H1 (cell line): ENCODE measurements at regions not wholly inside any gene's neighbourhood (a gene's known extent, or its start where the extent isn't known, plus 50 kb on each side); places are given as distances from the start of the nearest gene placed in this dataset.
A peak's percentile ranks its signal among the peaks of the same experiment; 100 is the strongest.

Experiments
- BRCA1 ChIP-seq: IDR thresholded peaks from 2 replicates; pipeline ENCODE4 v1.6.1; 2012; ENCODE audit warnings: low read depth, low read length, improper control_type of control experiment
- EZH2 ChIP-seq: fragments of 200-600 bp; sonication (generic); IDR thresholded peaks from 2 replicates; pipeline ENCODE4 v1.7.1; 2012; ENCODE audit warnings: low read depth, mild to moderate bottlenecking, moderate library complexity, low read length, inconsistent platforms; ENCODE audit not compliant: severe bottlenecking
- GABPA ChIP-seq: IDR thresholded peaks from 2 replicates; pipeline ENCODE4 v1.6.1; 2011; ENCODE audit warnings: mild to moderate bottlenecking, low read length, moderate library complexity, borderline replicate concordance; ENCODE audit not compliant: insufficient read depth
- JUND ChIP-seq: IDR thresholded peaks from 2 replicates; pipeline ENCODE4 v1.6.1; 2011; ENCODE audit warnings: mild to moderate bottlenecking, improper control_type of control experiment, low read length
- POLR2A ChIP-seq, 2 experiments: IDR thresholded peaks; 1 replicate in 1 of 2; 2 replicates in 1 of 2; pipeline ENCODE4 v1.6.1; 2011; ENCODE audit warnings: low read depth in 2 of 2, low read length in 2 of 2, mild to moderate bottlenecking in 2 of 2; ENCODE audit errors: control extremely low read depth in 1 of 2
- TAF1 ChIP-seq: IDR thresholded peaks from 2 replicates; pipeline ENCODE4 v1.6.1; 2011; ENCODE audit warnings: mild to moderate bottlenecking, low read depth, low read length
- TF ChIP-seq, protein P1 (sequence below), 3 experiments: IDR thresholded peaks; 1 replicate in 2 of 3; 2 replicates in 1 of 3; pipeline versions ENCODE4 v1.5.1 to v1.6.1; 2011; ENCODE audit warnings: low read length in 3 of 3, mild to moderate bottlenecking in 3 of 3, inconsistent platforms in 2 of 3, low read depth in 1 of 3, moderate library complexity in 1 of 3; ENCODE audit not compliant: insufficient read depth in 1 of 3; ENCODE audit errors: control extremely low read depth in 1 of 3

DNA sequence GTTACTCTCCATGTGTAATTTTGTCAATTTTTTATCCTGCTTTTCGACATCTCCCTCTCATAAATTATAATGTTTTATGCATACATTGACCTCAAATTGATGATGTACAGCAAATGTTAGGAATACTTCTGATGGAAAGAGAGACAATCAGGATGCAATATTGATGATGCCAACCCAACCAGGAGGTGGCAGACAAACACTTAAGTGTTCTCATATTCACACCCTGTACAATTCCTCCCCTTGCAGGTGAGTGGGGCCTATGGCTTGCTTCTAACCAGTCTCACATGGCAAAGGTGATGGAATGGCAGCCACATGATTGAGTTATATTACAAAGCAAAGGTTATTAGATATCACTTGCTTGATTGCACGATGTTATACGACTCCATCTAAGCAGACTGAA lies 594.3 kb upstream of the REG3G start:
- no peak for TF ChIP-seq POLR2A (IDR thresholded peaks at IDR 0.05; ENCODE audit: control extremely low read depth in 1 of 2, low read depth in 2 of 2, low read length in 2 of 2)
- no peak for TF ChIP-seq TAF1
- no peak for TF ChIP-seq GABPA
- TF ChIP-seq JUND: no peak
- TF ChIP-seq, protein P1, sequence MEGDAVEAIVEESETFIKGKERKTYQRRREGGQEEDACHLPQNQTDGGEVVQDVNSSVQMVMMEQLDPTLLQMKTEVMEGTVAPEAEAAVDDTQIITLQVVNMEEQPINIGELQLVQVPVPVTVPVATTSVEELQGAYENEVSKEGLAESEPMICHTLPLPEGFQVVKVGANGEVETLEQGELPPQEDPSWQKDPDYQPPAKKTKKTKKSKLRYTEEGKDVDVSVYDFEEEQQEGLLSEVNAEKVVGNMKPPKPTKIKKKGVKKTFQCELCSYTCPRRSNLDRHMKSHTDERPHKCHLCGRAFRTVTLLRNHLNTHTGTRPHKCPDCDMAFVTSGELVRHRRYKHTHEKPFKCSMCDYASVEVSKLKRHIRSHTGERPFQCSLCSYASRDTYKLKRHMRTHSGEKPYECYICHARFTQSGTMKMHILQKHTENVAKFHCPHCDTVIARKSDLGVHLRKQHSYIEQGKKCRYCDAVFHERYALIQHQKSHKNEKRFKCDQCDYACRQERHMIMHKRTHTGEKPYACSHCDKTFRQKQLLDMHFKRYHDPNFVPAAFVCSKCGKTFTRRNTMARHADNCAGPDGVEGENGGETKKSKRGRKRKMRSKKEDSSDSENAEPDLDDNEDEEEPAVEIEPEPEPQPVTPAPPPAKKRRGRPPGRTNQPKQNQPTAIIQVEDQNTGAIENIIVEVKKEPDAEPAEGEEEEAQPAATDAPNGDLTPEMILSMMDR (IDR thresholded peaks at IDR 0.05; ENCODE audit: control extremely low read depth in 1 of 3, insufficient read depth in 1 of 3, low read depth in 1 of 3, low read length in 3 of 3): peak in 2 of 3 experiments; percentile 37; a peak in 2 of 4 replicates
- TF ChIP-seq BRCA1: no peak
- no peak for TF ChIP-seq EZH2
